Neuron (in vitro differentiated cells): ENCODE measurements at regions not wholly inside any gene's neighbourhood (a gene's known extent, or its start where the extent isn't known, plus 50 kb on each side); places are given as distances from the start of the nearest gene placed in this dataset.

Experiments used
- H2AFZ ChIP-seq: one replicate; pipeline ENCODE4 v1.6.1; 2013; ENCODE audit warnings: low read depth, mild to moderate bottlenecking, inconsistent platforms, low read length, moderate library complexity
- H3K27me3 ChIP-seq: one replicate; pipeline ENCODE4 v1.6.1; 2013; ENCODE audit warnings: low read length; ENCODE audit not compliant: insufficient read depth
- H3K36me3 ChIP-seq: one replicate; pipeline ENCODE4 v1.6.1; 2013; ENCODE audit warnings: low read length; ENCODE audit not compliant: insufficient read depth
- H3K4me1 ChIP-seq: one replicate; pipeline ENCODE4 v1.6.1; 2013; ENCODE audit warnings: low read length; ENCODE audit not compliant: insufficient read depth
- H3K4me3 ChIP-seq: 2 replicates; pipeline ENCODE4 v1.5.1; 2013; ENCODE audit warnings: mild to moderate bottlenecking, low read length, moderate library complexity
- H3K9me3 ChIP-seq: one replicate; pipeline ENCODE4 v1.6.1; 2013; ENCODE audit warnings: low read length

GRCh38 chr4:184295206-184295605 lies 77.5 kb upstream of the ENPP6 start:
- H3K4me3 ChIP-seq, result no peak overlapping the region
- H3K27me3 ChIP-seq, result no peaks in the 10 kb centered on the region
- H3K4me1 ChIP-seq, result peaks cover 22% of the 10 kb centered on the region
- no peaks in the 10 kb centered on the region for H3K9me3 ChIP-seq
- no peak overlapping the region for H2AFZ ChIP-seq
- no peaks in the 10 kb centered on the region for H3K36me3 ChIP-seq

GRCh38 chr4:184294606-184295133 lies 77.0 kb upstream of the ENPP6 start:
- H3K9me3 ChIP-seq, result no peaks in the 10 kb centered on the region
- no peak overlapping the region for H2AFZ ChIP-seq
- H3K36me3 ChIP-seq, result no peaks in the 10 kb centered on the region
- H3K4me3 ChIP-seq, result no peak overlapping the region
- H3K4me1 ChIP-seq, result peaks cover 22% of the 10 kb centered on the region
- no peaks in the 10 kb centered on the region for H3K27me3 ChIP-seq

GRCh38 chr4:184293552-184293951 lies 75.9 kb upstream of the ENPP6 start:
- Histone ChIP-seq H3K4me1 (peaks cover 27% of the 10 kb centered on the region), H3K9me3 (no peaks in the 10 kb centered on the region), H3K36me3 (no peaks in the 10 kb centered on the region), H3K27me3 (no peaks in the 10 kb centered on the region), H2AFZ (peak overlapping the region; percentile 27), H3K4me3 (no peak overlapping the region)

- no peaks in the 10 kb centered on the region for H3K36me3 ChIP-seq
- no peak overlapping the region for H3K4me3 ChIP-seq
- H3K9me3 ChIP-seq, result no peaks in the 10 kb centered on the region
- no peak overlapping the region for H2AFZ ChIP-seq
- no peaks in the 10 kb centered on the region for H3K27me3 ChIP-seq
- H3K4me1 ChIP-seq, result peaks cover 29% of the 10 kb centered on the region
Observed at GRCh38 chr4:184292877-184293276, 75.2 kb upstream of the ENPP6 start.

GRCh38 chr4:184292465-184292867 lies 74.8 kb upstream of the ENPP6 start:
- Histone ChIP-seq H3K4me1 (peaks cover 31% of the 10 kb centered on the region), H3K4me3 (no peak overlapping the region)

GRCh38 chr4:184289179-184289535 lies 71.5 kb upstream of the ENPP6 start:
- Histone ChIP-seq H3K4me3 (no peak overlapping the region), H3K4me1 (peaks cover 31% of the 10 kb centered on the region)

More at GRCh38 chr4:184292465-184292867, 74.8 kb upstream of the ENPP6 start:
- H3K9me3 ChIP-seq, result no peaks in the 10 kb centered on the region
- H3K36me3 ChIP-seq, result no peaks in the 10 kb centered on the region
- no peaks in the 10 kb centered on the region for H3K27me3 ChIP-seq
- no peak overlapping the region for H2AFZ ChIP-seq

GRCh38 chr4:184288451-184289178 lies 70.9 kb upstream of the ENPP6 start:
- peaks cover 27% of the 10 kb centered on the region for H3K4me1 ChIP-seq
- no peak overlapping the region for H3K4me3 ChIP-seq
- no peaks in the 10 kb centered on the region for H3K9me3 ChIP-seq
- no peaks in the 10 kb centered on the region for H3K36me3 ChIP-seq
- no peaks in the 10 kb centered on the region for H3K27me3 ChIP-seq
- H2AFZ ChIP-seq, result no peak overlapping the region

More at GRCh38 chr4:184289179-184289535, 71.5 kb upstream of the ENPP6 start:
- Histone ChIP-seq H3K36me3 (no peaks in the 10 kb centered on the region), H3K27me3 (no peaks in the 10 kb centered on the region), H2AFZ (no peak overlapping the region), H3K9me3 (no peaks in the 10 kb centered on the region)

GRCh38 chr4:184287697-184288255 lies 70.1 kb upstream of the ENPP6 start:
- Histone ChIP-seq H2AFZ (no peak overlapping the region), H3K36me3 (no peaks in the 10 kb centered on the region), H3K4me1 (peaks cover 22% of the 10 kb centered on the region), H3K9me3 (no peaks in the 10 kb centered on the region), H3K4me3 (no peak overlapping the region), H3K27me3 (no peaks in the 10 kb centered on the region)

- no peak overlapping the region for H2AFZ ChIP-seq
- H3K4me3 ChIP-seq, result no peak overlapping the region
- no peaks in the 10 kb centered on the region for H3K27me3 ChIP-seq
- peaks cover 20% of the 10 kb centered on the region for H3K4me1 ChIP-seq
- no peaks in the 10 kb centered on the region for H3K36me3 ChIP-seq
- H3K9me3 ChIP-seq, result no peaks in the 10 kb centered on the region
Observed at GRCh38 chr4:184286358-184286757, 68.7 kb upstream of the ENPP6 start.

GRCh38 chr4:184284742-184285141 lies 67.1 kb upstream of the ENPP6 start:
- Histone ChIP-seq H2AFZ (no peak overlapping the region), H3K36me3 (no peaks in the 10 kb centered on the region), H3K9me3 (no peaks in the 10 kb centered on the region), H3K4me1 (peaks cover 20% of the 10 kb centered on the region), H3K27me3 (no peaks in the 10 kb centered on the region), H3K4me3 (no peak overlapping the region)

GRCh38 chr4:184284336-184284690 lies 66.6 kb upstream of the ENPP6 start:
- no peak overlapping the region for H2AFZ ChIP-seq
- H3K36me3 ChIP-seq, result no peaks in the 10 kb centered on the region
- H3K27me3 ChIP-seq, result no peaks in the 10 kb centered on the region
- no peaks in the 10 kb centered on the region for H3K9me3 ChIP-seq
- peaks cover 20% of the 10 kb centered on the region for H3K4me1 ChIP-seq
- H3K4me3 ChIP-seq, result no peak overlapping the region

GRCh38 chr4:184283659-184284335 lies 66.1 kb upstream of the ENPP6 start:
- Histone ChIP-seq H3K4me1 (peaks cover 16% of the 10 kb centered on the region), H2AFZ (no peak overlapping the region), H3K9me3 (no peaks in the 10 kb centered on the region), H3K36me3 (no peaks in the 10 kb centered on the region), H3K4me3 (no peak overlapping the region), H3K27me3 (no peaks in the 10 kb centered on the region)

- no peaks in the 10 kb centered on the region for H3K9me3 ChIP-seq
- peaks cover 9% of the 10 kb centered on the region for H3K4me1 ChIP-seq
- H3K4me3 ChIP-seq, result no peak overlapping the region
- H3K36me3 ChIP-seq, result no peaks in the 10 kb centered on the region
- H3K27me3 ChIP-seq, result no peaks in the 10 kb centered on the region
- no peak overlapping the region for H2AFZ ChIP-seq
Observed at GRCh38 chr4:184282895-184283654, 65.4 kb upstream of the ENPP6 start.
